Prostate gland (tissue), 2 donors: ENCODE measurements at regions not wholly inside any gene's neighbourhood (a gene's known extent, or its start where the extent isn't known, plus 50 kb on each side); places are given as distances from the start of the nearest gene placed in this dataset.

Source experiments
- DNase-seq: peaks from one replicate; pipeline ENCODE4 v3.0.0-alpha.2; 2019; ENCODE audit warnings: low spot score
- H3K27ac ChIP-seq, 2 donors: fragments of 200-600 bp; sonication (generic); 2 replicates each; pipeline ENCODE4 v1.5.1; 2017 to 2019
- H3K27me3 ChIP-seq: fragments of 200-600 bp; sonication (generic); replicated peaks from 2 replicates; pipeline ENCODE4 v1.5.1; 2019; ENCODE audit not compliant: insufficient read depth
- H3K36me3 ChIP-seq, 2 donors: fragments of 200-600 bp; sonication (generic); 1 replicate in 1 of 2; 2 replicates in 1 of 2; pipeline versions ENCODE4 v1.5.1 to v1.8.1; 2017 to 2019
- H3K4me1 ChIP-seq: fragments of 200-600 bp; sonication (generic); replicated peaks from 2 replicates; pipeline ENCODE4 v1.5.1; 2019
- H3K4me3 ChIP-seq, 2 donors: fragments of 200-600 bp; sonication (generic); 2 replicates each; pipeline ENCODE4 v1.5.1; 2017 to 2019
- H3K9me3 ChIP-seq: fragments of 200-600 bp; sonication (generic); 2 replicates; pipeline ENCODE4 v1.5.1; 2017
- POLR2A ChIP-seq: fragments of 450-650 bp; IDR thresholded peaks from one replicate; pipeline ENCODE4 v1.6.1; 2016; ENCODE audit warnings: antibody characterized with exemption, mild to moderate bottlenecking
- POLR2AphosphoS5 ChIP-seq: sonication (generic); formaldehyde crosslinking; IDR thresholded peaks from one replicate; pipeline ENCODE4 v1.6.1; 2017; ENCODE audit warnings: antibody characterized with exemption
- WGBS: methylation state at CpG from one replicate; pipeline ENCODE4 v1.1.5; 2018; 5-methylcytosine and 5-hydroxymethylcytosine counted together
- intact Hi-C: fragments of 100-400 bp; cut with DNase I; formaldehyde crosslinking; loops from one replicate; pipeline ENCODE4 v1.14.2; 2022
- TF ChIP-seq, protein P1 (sequence below), 4 experiments: fragments of 200-600 bp in 2 of 4; fragments of 450-650 bp in 2 of 4; sonication (generic) in 2 of 4; IDR thresholded peaks; 1 replicate in 3 of 4; 2 replicates in 1 of 4; pipeline ENCODE4 v1.5.1; 2016 to 2019; ENCODE audit warnings: antibody characterized with exemption in 4 of 4, mild to moderate bottlenecking in 2 of 4, moderate library complexity in 2 of 4

DNA sequence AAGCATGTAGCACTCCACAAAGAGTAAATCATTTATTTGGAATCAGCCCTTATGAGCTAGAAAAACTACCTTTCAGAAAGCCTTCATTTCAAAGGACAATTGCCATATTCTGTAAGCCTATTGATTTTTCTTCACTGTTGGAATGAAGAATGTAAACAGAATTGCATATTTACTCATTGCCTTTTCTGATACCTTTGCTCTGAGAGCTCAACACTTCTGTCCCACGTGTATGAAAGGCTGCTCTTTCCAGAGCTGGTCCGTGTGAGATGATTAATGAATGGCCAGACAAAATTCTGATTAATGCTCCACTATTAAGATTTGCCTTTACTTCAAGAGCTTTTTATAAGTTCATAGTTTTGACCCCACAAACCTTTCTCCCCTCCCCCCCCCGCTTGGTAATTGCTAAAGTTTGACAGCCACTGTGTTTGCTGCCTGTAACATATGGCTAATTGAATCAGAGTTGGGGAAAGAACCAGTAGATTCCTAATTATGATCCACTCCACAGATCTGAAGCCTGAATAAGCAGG is 63.0 kb upstream of the PLEKHA5 start:
- Histone ChIP-seq H3K4me3 (no peak overlapping the region), H3K9me3 (no peaks in the 10 kb centered on the region), H3K27me3 (no peaks in the 10 kb centered on the region), H3K4me1 (no peaks in the 10 kb centered on the region), H3K36me3 (no peaks in the 10 kb centered on the region), H3K27ac (no peak overlapping the region)
- 52% methylated on average over 3 of the region's 3 CpGs for WGBS
- no peak for DNase-seq
- intact Hi-C loops: no loop called here
- TF ChIP-seq POLR2AphosphoS5: no peak

DNA sequence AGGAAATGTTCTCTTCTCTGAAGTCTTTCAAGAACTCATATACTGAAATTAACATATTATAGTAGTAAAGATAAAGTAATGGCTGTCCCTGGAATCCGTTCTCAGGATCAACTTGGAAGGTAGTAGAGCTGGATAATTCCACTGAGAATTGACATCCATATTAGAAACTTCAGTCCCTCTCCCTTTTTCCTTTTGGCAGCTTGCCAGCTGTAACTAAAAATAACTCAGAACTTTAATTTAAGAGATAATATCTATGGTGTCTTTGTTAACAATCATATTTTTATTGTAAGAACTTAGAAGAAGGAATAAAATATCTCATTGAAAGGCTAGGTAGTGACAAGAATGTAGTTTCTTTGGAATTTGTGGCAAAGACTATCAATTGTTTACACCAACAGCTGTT is 61.4 kb upstream of the PLEKHA5 start:
- no peak overlapping the region for H3K4me3 ChIP-seq
- no peaks in the 10 kb centered on the region for H3K27me3 ChIP-seq
- 43% methylated on average over 1 of the region's 1 CpG for WGBS
- intact Hi-C loops: no loop called here
- DNase-seq: no peak
- TF ChIP-seq POLR2AphosphoS5: no peak
- no peak for TF ChIP-seq POLR2A
- TF ChIP-seq, protein P1, sequence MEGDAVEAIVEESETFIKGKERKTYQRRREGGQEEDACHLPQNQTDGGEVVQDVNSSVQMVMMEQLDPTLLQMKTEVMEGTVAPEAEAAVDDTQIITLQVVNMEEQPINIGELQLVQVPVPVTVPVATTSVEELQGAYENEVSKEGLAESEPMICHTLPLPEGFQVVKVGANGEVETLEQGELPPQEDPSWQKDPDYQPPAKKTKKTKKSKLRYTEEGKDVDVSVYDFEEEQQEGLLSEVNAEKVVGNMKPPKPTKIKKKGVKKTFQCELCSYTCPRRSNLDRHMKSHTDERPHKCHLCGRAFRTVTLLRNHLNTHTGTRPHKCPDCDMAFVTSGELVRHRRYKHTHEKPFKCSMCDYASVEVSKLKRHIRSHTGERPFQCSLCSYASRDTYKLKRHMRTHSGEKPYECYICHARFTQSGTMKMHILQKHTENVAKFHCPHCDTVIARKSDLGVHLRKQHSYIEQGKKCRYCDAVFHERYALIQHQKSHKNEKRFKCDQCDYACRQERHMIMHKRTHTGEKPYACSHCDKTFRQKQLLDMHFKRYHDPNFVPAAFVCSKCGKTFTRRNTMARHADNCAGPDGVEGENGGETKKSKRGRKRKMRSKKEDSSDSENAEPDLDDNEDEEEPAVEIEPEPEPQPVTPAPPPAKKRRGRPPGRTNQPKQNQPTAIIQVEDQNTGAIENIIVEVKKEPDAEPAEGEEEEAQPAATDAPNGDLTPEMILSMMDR (IDR thresholded peaks at IDR 0.05): no peak
- no peak overlapping the region for H3K27ac ChIP-seq
- H3K4me1 ChIP-seq: no peaks in the 10 kb centered on the region
- no peaks in the 10 kb centered on the region for H3K9me3 ChIP-seq
- H3K36me3 ChIP-seq: no peaks in the 10 kb centered on the region

DNA sequence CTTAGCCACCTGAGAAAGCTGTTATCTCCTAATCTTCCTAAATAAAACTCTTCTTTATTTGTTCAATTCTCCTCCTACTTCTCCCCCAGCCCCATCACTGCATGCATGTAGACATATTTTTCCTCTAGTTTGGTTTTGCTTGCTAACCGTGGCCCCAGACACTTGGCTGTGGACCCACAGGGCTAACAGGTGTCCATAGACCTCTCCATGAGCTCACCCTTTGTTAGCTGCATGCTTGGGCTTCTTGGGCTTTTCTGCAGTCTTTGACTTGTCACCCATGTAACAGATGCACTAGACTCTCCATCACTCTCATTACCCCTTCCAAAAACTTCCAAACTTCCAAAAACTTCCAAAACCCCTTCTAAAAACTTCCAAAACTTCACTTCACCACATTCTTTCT is 59.2 kb upstream of the PLEKHA5 start:
- no peak for TF ChIP-seq POLR2AphosphoS5
- TF ChIP-seq, protein P1 (IDR thresholded peaks at IDR 0.05): no peak
- TF ChIP-seq POLR2A: no peak
- intact Hi-C loops: no loop called here
- no peaks in the 10 kb centered on the region for H3K27me3 ChIP-seq
- no peaks in the 10 kb centered on the region for H3K4me1 ChIP-seq
- 50% methylated on average over 1 of the region's 1 CpG for WGBS
- H3K36me3 ChIP-seq: no peaks in the 10 kb centered on the region
- no peak overlapping the region for H3K27ac ChIP-seq
- DNase-seq: no peak
- H3K9me3 ChIP-seq: no peaks in the 10 kb centered on the region
- H3K4me3 ChIP-seq: no peak overlapping the region

DNA sequence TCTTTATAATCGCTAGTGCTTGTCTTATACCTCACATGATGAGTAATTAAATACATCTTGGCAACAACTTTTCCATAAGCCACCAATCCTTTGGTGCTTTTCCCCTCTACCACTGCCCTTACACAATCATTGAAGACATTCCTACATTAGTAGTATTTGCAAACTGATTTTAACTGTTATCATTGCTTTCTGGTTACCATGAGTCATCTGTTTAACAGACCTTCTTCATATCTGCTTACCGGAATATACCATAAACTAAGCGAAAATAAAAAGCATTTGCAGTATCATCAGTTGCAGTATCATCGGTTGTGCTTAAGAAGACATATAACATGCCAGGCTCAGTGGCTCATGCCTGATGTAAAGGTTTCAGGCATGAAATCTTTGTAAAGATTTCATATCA is 54.8 kb upstream of the PLEKHA5 start:
- Histone ChIP-seq H3K4me3 (no peak overlapping the region), H3K9me3 (no peaks in the 10 kb centered on the region), H3K4me1 (no peaks in the 10 kb centered on the region), H3K27ac (no peak overlapping the region), H3K27me3 (no peaks in the 10 kb centered on the region), H3K36me3 (no peaks in the 10 kb centered on the region)
- intact Hi-C loops: no loop called here
- TF ChIP-seq POLR2AphosphoS5 (no peak), POLR2A (no peak)
- TF ChIP-seq, protein P1 (IDR thresholded peaks at IDR 0.05): no peak
- 66% methylated on average over 4 of the region's 4 CpGs for WGBS
- DNase-seq: no peak

DNA sequence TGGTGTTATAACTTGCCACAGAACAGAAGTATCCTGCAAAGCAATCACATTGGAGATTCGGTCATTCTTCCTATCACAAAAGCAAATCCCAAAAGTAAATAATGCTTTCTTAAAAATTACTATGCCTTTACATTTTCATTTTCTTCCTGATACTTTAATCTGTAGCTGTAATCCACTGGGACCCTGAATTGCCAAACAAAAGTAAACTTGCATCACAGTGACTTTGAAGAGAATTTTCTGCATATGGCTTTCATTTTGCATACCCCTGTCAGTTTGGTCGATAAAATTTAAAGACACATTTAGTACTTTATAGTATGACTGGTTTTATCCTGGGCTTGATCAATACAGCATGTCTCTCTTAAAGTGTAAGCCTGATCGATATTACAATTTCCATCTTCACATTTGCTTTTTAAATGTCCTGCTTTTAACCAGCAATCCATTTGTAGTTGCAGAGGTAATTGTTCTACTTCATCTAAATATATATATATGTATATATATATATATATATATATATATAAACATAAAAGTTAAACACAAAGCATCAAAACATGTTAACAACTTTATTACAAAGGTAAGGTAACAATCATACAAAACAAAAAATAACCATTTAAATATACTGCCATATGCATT is 53.7 kb upstream of the PLEKHA5 start:
- Histone ChIP-seq H3K4me1 (no peaks in the 10 kb centered on the region), H3K4me3 (no peak overlapping the region), H3K27ac (no peak overlapping the region), H3K36me3 (no peaks in the 10 kb centered on the region), H3K27me3 (no peaks in the 10 kb centered on the region), H3K9me3 (no peaks in the 10 kb centered on the region)
- TF ChIP-seq, protein P1 (IDR thresholded peaks at IDR 0.05): no peak
- no peak for TF ChIP-seq POLR2AphosphoS5
- no peak for TF ChIP-seq POLR2A
- intact Hi-C loops: no loop called here
- no peak for DNase-seq
- WGBS: 91% methylated on average over 3 of the region's 3 CpGs
